AG04450 (cell line): ENCODE measurements at regions not wholly inside any gene's neighbourhood (a gene's known extent, or its start where the extent isn't known, plus 50 kb on each side); places are given as distances from the start of the nearest gene placed in this dataset.
"Not testable (repeated sequence)": the region's sequence is repeated elsewhere in the genome, so short reads cannot be mapped to it uniquely, and the experiment has no call there.

Experiments
- CTCF ChIA-PET: fragments of 300-600, 350-600 bp; formaldehyde crosslinking; extraction: SDS; loops from one replicate; lab custom pipeline; 2022; ENCODE audit warnings: antibody characterized with exemption, inconsistent platforms; lab: Charles Lee
- POLR2A ChIA-PET: fragments of 350-600 bp; formaldehyde crosslinking; extraction: SDS; loops from one replicate; lab custom pipeline; 2021; ENCODE audit warnings: antibody characterized with exemption, inconsistent platforms; lab: Yijun Ruan, JAX
- DNase-seq: peaks from one replicate; pipeline ENCODE4 v3.0.0-alpha.2; 2011; ENCODE audit warnings: low read depth, low spot score
- H3K27ac ChIP-seq: one replicate; pipeline ENCODE4 v1.5.1; 2012; ENCODE audit warnings: low read depth, low read length, control low read depth
- H3K27me3 ChIP-seq: one replicate; pipeline ENCODE4 v1.6.0; 2012; ENCODE audit warnings: low read length; ENCODE audit not compliant: control insufficient read depth, insufficient read depth
- H3K4me3 ChIP-seq: 2 replicates; pipeline ENCODE4 v1.5.1; 2011; ENCODE audit warnings: mild to moderate bottlenecking, low read depth, low read length, control low read depth
- H3K9me3 ChIP-seq: 2 replicates; pipeline ENCODE4 v1.5.1; 2012; ENCODE audit warnings: low read length; ENCODE audit not compliant: control insufficient read depth, insufficient read depth
- TF ChIP-seq, protein P1 (sequence below): IDR thresholded peaks from 2 replicates; pipeline ENCODE4 v1.5.1; 2011; ENCODE audit warnings: low read depth, low read length, control low read depth, inconsistent platforms

DNA sequence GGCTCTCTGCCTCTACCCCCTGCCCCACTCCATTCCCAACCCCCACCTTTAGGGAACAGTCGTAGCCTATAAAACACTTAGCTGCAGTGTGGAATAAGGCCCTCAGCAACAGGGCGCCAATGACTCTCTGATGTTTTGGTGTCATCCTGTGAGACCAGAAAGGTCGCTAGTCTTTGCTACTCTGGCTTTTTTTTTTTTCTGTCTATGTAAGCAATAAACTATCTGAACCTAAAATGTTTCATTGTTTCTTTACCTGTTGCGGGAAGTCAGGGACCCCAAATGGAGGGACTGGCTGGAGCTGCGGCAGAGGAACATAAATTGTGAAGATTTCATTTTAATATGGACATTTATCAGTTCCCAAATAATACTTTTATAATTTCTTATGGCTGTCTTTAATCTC lies 154.6 kb downstream of the COPS8 start:
- ChIA-PET CTCF (no interaction called here), POLR2A (interaction anchor here (0.9 kb wide), 1 partner anchor 17 kb away, joined by 3 read pairs; no protein-coding TSS in a partner anchor)
- Histone ChIP-seq H3K27me3 (no peaks in the 10 kb centered on the region), H3K9me3 (peaks cover 18% of the 10 kb centered on the region; the same call in 1 of the 2 replicates), H3K4me3 (no peak overlapping the region), H3K27ac (no peak overlapping the region)
- DNase-seq = no peak
- TF ChIP-seq, protein P1, sequence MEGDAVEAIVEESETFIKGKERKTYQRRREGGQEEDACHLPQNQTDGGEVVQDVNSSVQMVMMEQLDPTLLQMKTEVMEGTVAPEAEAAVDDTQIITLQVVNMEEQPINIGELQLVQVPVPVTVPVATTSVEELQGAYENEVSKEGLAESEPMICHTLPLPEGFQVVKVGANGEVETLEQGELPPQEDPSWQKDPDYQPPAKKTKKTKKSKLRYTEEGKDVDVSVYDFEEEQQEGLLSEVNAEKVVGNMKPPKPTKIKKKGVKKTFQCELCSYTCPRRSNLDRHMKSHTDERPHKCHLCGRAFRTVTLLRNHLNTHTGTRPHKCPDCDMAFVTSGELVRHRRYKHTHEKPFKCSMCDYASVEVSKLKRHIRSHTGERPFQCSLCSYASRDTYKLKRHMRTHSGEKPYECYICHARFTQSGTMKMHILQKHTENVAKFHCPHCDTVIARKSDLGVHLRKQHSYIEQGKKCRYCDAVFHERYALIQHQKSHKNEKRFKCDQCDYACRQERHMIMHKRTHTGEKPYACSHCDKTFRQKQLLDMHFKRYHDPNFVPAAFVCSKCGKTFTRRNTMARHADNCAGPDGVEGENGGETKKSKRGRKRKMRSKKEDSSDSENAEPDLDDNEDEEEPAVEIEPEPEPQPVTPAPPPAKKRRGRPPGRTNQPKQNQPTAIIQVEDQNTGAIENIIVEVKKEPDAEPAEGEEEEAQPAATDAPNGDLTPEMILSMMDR = no peak

DNA sequence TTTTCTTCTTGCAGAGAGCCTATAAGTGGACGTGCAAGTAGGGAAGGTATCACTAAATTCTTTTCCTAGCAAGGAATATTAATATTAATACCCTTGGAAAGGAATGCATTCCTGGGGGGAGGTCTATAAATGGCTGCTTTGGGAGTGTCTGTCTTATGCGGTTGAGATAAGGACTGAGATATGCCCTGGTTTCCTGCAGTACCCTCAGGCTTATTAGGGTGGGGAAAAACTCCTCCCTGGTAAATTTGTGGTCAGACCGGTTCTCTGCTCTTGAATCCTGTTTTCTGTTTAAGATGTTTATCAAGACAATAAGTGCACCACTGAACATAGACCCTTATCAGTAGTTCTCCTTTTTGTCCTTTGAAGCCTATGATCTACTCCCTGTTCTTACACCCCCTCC lies 155.2 kb downstream of the COPS8 start:
- H3K27me3 ChIP-seq, H3K27ac ChIP-seq, DNase-seq, POLR2A ChIA-PET, CTCF ChIA-PET, H3K4me3 ChIP-seq: not testable (repeated sequence)
- H3K9me3 ChIP-seq = peaks cover 18% of the 10 kb centered on the region; the same call in 1 of the 2 replicates

DNA sequence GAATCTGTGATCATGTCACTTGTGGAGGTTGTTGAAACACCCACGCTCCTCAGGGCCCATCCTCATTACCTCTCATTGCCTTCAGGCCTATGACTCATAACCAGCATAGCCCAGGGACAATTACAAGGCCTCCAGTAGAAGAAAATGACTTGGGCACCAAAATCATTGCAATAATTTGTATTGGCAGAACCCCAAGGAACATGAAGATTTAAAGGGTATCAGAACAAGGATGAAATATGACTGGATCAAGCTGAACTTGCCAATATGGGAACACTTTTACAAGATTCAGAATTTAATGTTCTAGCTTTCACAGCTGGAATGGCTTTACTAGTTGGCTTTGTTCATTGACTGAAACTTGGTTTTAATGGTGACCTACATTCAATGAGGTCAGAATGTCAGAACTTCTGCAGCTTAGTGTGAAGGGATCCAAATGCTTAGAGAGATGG lies 156.4 kb downstream of the COPS8 start:
- ChIA-PET CTCF (no interaction called here), POLR2A (no interaction called here)
- TF ChIP-seq, protein P1 = no peak
- DNase-seq = no peak
- Histone ChIP-seq H3K9me3 (peaks cover 18% of the 10 kb centered on the region; the same call in 1 of the 2 replicates), H3K4me3 (no peak overlapping the region), H3K27ac (no peak overlapping the region), H3K27me3 (no peaks in the 10 kb centered on the region)

DNA sequence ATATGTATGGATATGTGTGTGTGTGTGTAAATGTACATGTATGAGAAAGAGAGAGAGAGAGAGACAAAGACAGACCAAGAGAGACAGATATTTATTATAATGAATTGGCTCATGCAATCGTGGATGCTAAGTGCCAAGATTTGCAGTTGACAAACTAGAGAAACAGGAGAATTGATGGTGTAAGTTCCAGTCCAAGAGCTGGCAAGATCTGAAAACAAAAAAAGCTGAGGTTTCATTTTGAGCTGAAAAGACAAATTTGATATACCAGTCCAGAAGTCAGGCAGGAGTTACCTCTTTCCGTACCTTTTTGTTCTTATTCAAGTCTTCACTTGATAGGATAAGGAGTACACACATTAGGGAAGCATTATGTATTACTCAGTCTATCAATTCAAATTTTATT lies 157.8 kb downstream of the COPS8 start:
- H3K27me3 ChIP-seq = no peaks in the 10 kb centered on the region
- H3K9me3 ChIP-seq = peaks cover 18% of the 10 kb centered on the region; the same call in 1 of the 2 replicates
- ChIA-PET POLR2A (no interaction called here), CTCF (interaction anchor here (0.5 to 2.1 kb wide), 2 partner anchors 14 to 23 kb away, joined by 3 to 7 read pairs; no protein-coding TSS in a partner anchor)
- no peak overlapping the region for H3K4me3 ChIP-seq
- H3K27ac ChIP-seq = no peak overlapping the region
- no peak for DNase-seq
- TF ChIP-seq, protein P1 = no peak

DNA sequence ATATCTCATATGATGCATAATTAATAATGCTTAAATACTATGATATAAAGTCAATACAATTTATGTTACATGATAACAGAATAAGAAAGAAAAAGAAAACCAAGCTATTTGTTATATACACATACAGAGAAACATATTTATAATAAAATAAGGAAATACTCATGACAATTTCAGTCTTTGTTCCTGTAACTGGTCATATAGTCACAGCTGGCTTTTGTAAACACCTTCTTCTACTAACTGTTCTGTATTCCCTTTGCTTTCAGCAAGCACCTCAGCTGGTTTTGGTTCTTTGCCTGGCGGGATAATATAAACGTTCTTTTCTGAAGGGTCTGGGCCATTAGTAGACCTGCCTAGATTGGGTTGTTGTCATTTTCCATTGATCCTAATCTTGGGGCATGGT lies 158.5 kb downstream of the COPS8 start:
- no peak for DNase-seq
- Histone ChIP-seq H3K9me3 (peaks cover 18% of the 10 kb centered on the region; the same call in 1 of the 2 replicates), H3K4me3 (no peak overlapping the region), H3K27ac (peak overlapping the region; percentile 58), H3K27me3 (no peaks in the 10 kb centered on the region)
- CTCF ChIA-PET = interaction anchor here (2.1 kb wide), 1 partner anchor 14 kb away, joined by 7 read pairs; no protein-coding TSS in a partner anchor
- POLR2A ChIA-PET = interaction anchor here (0.6 kb wide), 2 partner anchors 19 to 147 kb away, joined by 4 to 6 read pairs; no protein-coding TSS in a partner anchor
- TF ChIP-seq, protein P1 = no peak
